Heart left ventricle (tissue), 16 donors: ENCODE measurements at regions not wholly inside any gene's neighbourhood (a gene's known extent, or its start where the extent isn't known, plus 50 kb on each side); places are given as distances from the start of the nearest gene placed in this dataset.

ENCODE experiments used
- ATAC-seq, 4 donors: fragments of 200-7000 bp; cut with Tn5 transposase; one replicate each; pipeline ENCODE4 v1.9.1; 2020 to 2022; ENCODE audit warnings: moderate library complexity in 4 of 4, mild to moderate bottlenecking in 3 of 4, moderate number of reproducible peaks in 1 of 4
- DNase-seq, 5 donors: peaks; one replicate each; pipeline ENCODE4 v3.0.0-alpha.2; 2020
- H3K27ac ChIP-seq, 12 donors: fragments of 200-600 bp; sonication (generic) in 4 of 12; one replicate each; pipeline versions ENCODE4 v1.5.0 to v1.8.0; 2016 to 2022; ENCODE audit warnings: mild to moderate bottlenecking in 2 of 12
- H3K27me3 ChIP-seq, 9 donors: fragments of 200-600 bp; sonication (generic) in 2 of 9; one replicate each; pipeline versions ENCODE4 v1.5.1 to v1.8.0; 2016 to 2022; ENCODE audit warnings: mild to moderate bottlenecking in 3 of 9
- H3K36me3 ChIP-seq, 9 donors: fragments of 200-600 bp; sonication (generic) in 2 of 9; one replicate each; pipeline versions ENCODE4 v1.5.0 to v1.8.0; 2018 to 2022; ENCODE audit warnings: mild to moderate bottlenecking in 2 of 9
- H3K4me1 ChIP-seq, 12 donors: fragments of 200-600 bp; sonication (generic) in 4 of 12; one replicate each; pipeline versions ENCODE4 v1.5.0 to v1.8.0; 2016 to 2022; ENCODE audit warnings: mild to moderate bottlenecking in 3 of 12
- H3K4me3 ChIP-seq, 12 donors: fragments of 200-600 bp; sonication (generic) in 4 of 12; one replicate each; pipeline versions ENCODE4 v1.5.0 to v1.8.0; 2017 to 2022; ENCODE audit warnings: mild to moderate bottlenecking in 9 of 12, moderate library complexity in 4 of 12
- H3K9me3 ChIP-seq, 12 donors: fragments of 200-600 bp; sonication (generic) in 4 of 12; one replicate each; pipeline versions ENCODE4 v1.5.0 to v1.8.0; 2016 to 2022; ENCODE audit warnings: mild to moderate bottlenecking in 1 of 12
- POLR2A ChIP-seq, 2 donors: fragments of 450-650 bp; IDR thresholded peaks; one replicate each; pipeline ENCODE4 v1.6.1; 2017; ENCODE audit warnings: antibody characterized with exemption in 2 of 2, mild to moderate bottlenecking in 2 of 2, moderate library complexity in 2 of 2
- WGBS, 4 donors: extraction: QIAGEN DNeasy Blood & Tissue Kit in 2 of 4; methylation state at CpG; one replicate each; pipeline versions ENCODE4 v1.1.5 to v1.1.7; 2013 to 2018; 5-methylcytosine and 5-hydroxymethylcytosine counted together
- intact Hi-C, 10 donors: fragments of 100-400 bp; cut with DNase I; formaldehyde crosslinking; loops; one replicate each; pipeline versions ENCODE4 v1.11.1 to v1.14.2; 2022
- TF ChIP-seq, protein P1 (sequence below), 12 donors: fragments of 200-600 bp; sonication (generic) in 4 of 12; IDR thresholded peaks; one replicate each; pipeline versions ENCODE4 v1.5.0 to v1.8.0; 2018 to 2022; ENCODE audit warnings: antibody characterized with exemption in 12 of 12, mild to moderate bottlenecking in 5 of 12
- donor health status: ischemic (EF 13 %, LVEDD 7.1; RV severe dilation, severe dysfunction).
- donor health status: healthy with polysubstance abuse.
- donor health status: DM: no; HTN: yes; CAD: no.
- donor health status: DM: no; HTN: no; CAD: no.
- donor health status: ischemic (EF 25% LVEDD 6.9; RV normal size, moderate dysfunction).
- donor health status: ischemic (EF 25% LVEDD 5.7; RV mildly dilated, moderate dysfunction).
- donor health status: healthy.
- donor health status: DM: yes; HTN: yes; CAD: no.
- donor health status: ischemic (EF 35%, LVEDD 5.7; RV mildly dilated, moderate dysfunction).
- donor health status: nonischemic (EF 11% LVEDD 7.7; RV severe dilation, severe dysfunction).
- donor health status: DM: yes; HTN: yes; CAD: no.
- donor health status: PGD.
- donor health status: ischemic (EF 29% LVEDD 5.4; RV normal size, mild dysfunction).
- donor health status: nonischemic (EF 23%, LVEDD 6.1; RV moderate dilation, normal function).

GRCh38 chr11:97888641-97889040, 1132.1 kb upstream of the CNTN5 start:
- Histone ChIP-seq H3K9me3 (no peaks in the 10 kb centered on the region), H3K4me1 (no peaks in the 10 kb centered on the region), H3K27me3 (no peaks in the 10 kb centered on the region), H3K27ac (no peak overlapping the region), H3K4me3 (no peak overlapping the region), H3K36me3 (no peaks in the 10 kb centered on the region)
- no peak for TF ChIP-seq POLR2A (IDR thresholded peaks at IDR 0.05)
- TF ChIP-seq, protein P1, sequence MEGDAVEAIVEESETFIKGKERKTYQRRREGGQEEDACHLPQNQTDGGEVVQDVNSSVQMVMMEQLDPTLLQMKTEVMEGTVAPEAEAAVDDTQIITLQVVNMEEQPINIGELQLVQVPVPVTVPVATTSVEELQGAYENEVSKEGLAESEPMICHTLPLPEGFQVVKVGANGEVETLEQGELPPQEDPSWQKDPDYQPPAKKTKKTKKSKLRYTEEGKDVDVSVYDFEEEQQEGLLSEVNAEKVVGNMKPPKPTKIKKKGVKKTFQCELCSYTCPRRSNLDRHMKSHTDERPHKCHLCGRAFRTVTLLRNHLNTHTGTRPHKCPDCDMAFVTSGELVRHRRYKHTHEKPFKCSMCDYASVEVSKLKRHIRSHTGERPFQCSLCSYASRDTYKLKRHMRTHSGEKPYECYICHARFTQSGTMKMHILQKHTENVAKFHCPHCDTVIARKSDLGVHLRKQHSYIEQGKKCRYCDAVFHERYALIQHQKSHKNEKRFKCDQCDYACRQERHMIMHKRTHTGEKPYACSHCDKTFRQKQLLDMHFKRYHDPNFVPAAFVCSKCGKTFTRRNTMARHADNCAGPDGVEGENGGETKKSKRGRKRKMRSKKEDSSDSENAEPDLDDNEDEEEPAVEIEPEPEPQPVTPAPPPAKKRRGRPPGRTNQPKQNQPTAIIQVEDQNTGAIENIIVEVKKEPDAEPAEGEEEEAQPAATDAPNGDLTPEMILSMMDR (IDR thresholded peaks at IDR 0.05): no peak
- intact Hi-C loops: no loop called here
- WGBS, 4 donors: 92 to 96% (median 95%) methylated on average over 2 of the region's 2 CpGs
- DNase-seq (no peak), ATAC-seq (no peak)

- Histone ChIP-seq H3K4me1 (no peaks in the 10 kb centered on the region), H3K9me3 (no peaks in the 10 kb centered on the region), H3K36me3 (no peaks in the 10 kb centered on the region), H3K27me3 (no peaks in the 10 kb centered on the region), H3K27ac (no peak overlapping the region), H3K4me3 (no peak overlapping the region)
- WGBS, 4 donors: 67 to 87% (median 75%) methylated on average over 1 of the region's 1 CpG
- DNase-seq (no peak), ATAC-seq (no peak)
- TF ChIP-seq, protein P1 (IDR thresholded peaks at IDR 0.05): no peak
- TF ChIP-seq POLR2A (IDR thresholded peaks at IDR 0.05): no peak
- intact Hi-C loops: no loop called here
Measured at GRCh38 chr11:97890466-97890865, 1130.3 kb upstream of the CNTN5 start.

GRCh38 chr11:97893612-97894011, 1127.1 kb upstream of the CNTN5 start:
- ATAC-seq: no peak
- no peak for TF ChIP-seq POLR2A (IDR thresholded peaks at IDR 0.05)
- DNase-seq: no peak
- WGBS, 4 donors: 55 to 65% (median 59%) methylated on average over 2 of the region's 2 CpGs
- no peaks in the 10 kb centered on the region for H3K4me1 ChIP-seq
- H3K36me3 ChIP-seq: no peaks in the 10 kb centered on the region
- H3K27me3 ChIP-seq: no peaks in the 10 kb centered on the region
- H3K27ac ChIP-seq: no peak overlapping the region
- no peak overlapping the region for H3K4me3 ChIP-seq
- no peaks in the 10 kb centered on the region for H3K9me3 ChIP-seq
- intact Hi-C loops: no loop called here

DNA sequence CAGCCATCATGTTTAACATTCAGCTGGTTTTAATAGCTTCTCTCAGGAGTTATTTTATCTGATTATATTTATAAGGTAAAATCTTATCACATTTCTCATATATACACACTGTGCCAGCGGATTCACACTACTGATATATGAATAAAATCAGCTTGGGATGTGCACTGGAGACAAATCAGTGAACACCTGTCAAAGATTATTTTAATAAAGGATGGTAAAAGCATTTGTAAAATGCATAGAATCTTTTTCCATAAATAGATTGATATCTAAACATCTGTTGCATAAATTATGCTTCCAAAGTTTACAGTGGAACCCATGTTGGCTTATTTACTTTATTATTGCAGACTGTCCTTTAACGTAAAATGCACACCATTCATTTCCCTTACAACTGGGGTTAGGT, 1125.8 kb upstream of the CNTN5 start:
- no peak for TF ChIP-seq POLR2A (IDR thresholded peaks at IDR 0.05)
- TF ChIP-seq, protein P1 (IDR thresholded peaks at IDR 0.05): no peak
- Histone ChIP-seq H3K27ac (no peak overlapping the region), H3K9me3 (no peaks in the 10 kb centered on the region), H3K4me3 (no peak overlapping the region), H3K27me3 (no peaks in the 10 kb centered on the region), H3K36me3 (no peaks in the 10 kb centered on the region), H3K4me1 (no peaks in the 10 kb centered on the region)
- 84 to 89% (median 88%) methylated on average over 2 of the region's 2 CpGs for WGBS, 4 donors
- DNase-seq: no peak
- ATAC-seq: no peak
- intact Hi-C loops: no loop called here

DNA sequence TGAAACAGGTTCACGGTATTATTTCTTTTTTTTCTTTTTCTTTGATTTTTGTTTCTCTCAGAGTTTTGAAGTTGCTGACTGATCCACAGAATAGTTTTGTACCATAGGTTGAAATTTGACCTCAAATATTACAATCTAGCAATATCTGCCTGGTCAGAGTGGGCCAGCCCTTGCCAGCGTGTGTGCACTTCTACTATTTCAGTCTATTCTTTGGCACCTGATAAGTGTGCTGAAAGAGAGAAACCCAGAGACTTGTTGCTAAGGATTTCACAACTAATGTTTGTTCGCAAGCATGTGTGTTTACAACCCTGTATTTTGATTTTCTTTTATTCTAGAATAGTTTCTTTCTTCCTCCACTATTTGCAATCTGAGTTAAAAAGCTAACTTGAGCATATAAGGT, 1125.2 kb upstream of the CNTN5 start:
- 66 to 72% (median 70%) methylated on average over 3 of the region's 3 CpGs for WGBS, 4 donors
- no peaks in the 10 kb centered on the region for H3K4me1 ChIP-seq
- no peaks in the 10 kb centered on the region for H3K36me3 ChIP-seq
- TF ChIP-seq POLR2A (IDR thresholded peaks at IDR 0.05): no peak
- TF ChIP-seq, protein P1 (IDR thresholded peaks at IDR 0.05): no peak
- peak in 1 of 4 donors; percentile 76 for ATAC-seq
- H3K27me3 ChIP-seq: no peaks in the 10 kb centered on the region
- no peaks in the 10 kb centered on the region for H3K9me3 ChIP-seq
- peak in 1 of 5 donors; percentile 26 for DNase-seq
- H3K27ac ChIP-seq: no peak overlapping the region
- intact Hi-C loops: no loop called here
- H3K4me3 ChIP-seq: no peak overlapping the region
